HG02973 (cell line): ENCODE measurements at regions not wholly inside any gene's neighbourhood (a gene's known extent, or its start where the extent isn't known, plus 50 kb on each side); places are given as distances from the start of the nearest gene placed in this dataset.
"Not testable (repeated sequence)": the region's sequence is repeated elsewhere in the genome, so short reads cannot be mapped to it uniquely, and the experiment has no call there.

Source experiments
- ATAC-seq: cut with Tn5 transposase; IDR thresholded peaks from one replicate; pipeline ENCODE4 v1.9.1; 2021; ENCODE audit warnings: moderate library complexity; ENCODE audit not compliant: unreplicated experiment

DNA sequence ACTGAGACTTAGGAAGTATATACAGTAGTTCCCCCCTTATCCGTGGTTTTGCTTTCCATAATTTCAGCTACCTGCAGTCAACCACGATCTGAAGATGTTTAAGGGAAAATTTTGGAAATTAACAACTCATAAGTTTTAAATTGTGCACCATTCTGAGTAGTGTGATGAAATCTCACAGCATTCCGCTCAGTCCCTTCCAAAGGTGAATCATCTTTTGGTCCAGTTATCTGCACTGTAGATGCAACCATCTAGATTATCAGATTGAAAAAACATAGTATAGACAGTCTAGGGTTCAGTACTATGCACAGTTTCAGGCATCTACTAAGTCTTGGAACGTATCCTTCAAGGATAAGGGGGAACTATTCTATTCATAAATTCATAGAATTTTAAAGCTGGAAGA is 109.0 kb downstream of the ANXA3 start:
- no peak for ATAC-seq

GRCh38 chr4:78661086-78661690 is 109.6 kb downstream of the ANXA3 start:
- no peak for ATAC-seq

GRCh38 chr4:78661921-78662521 is 110.5 kb downstream of the ANXA3 start:
- ATAC-seq, result peak; percentile 80

- ATAC-seq, result no peak
Measured at GRCh38 chr4:78662658-78663057, 111.1 kb downstream of the ANXA3 start.

GRCh38 chr4:78664296-78664695 is 111.9 kb upstream of the BMP2K start:
- ATAC-seq, result not testable (repeated sequence)

- ATAC-seq, result no peak
Measured at GRCh38 chr4:78665216-78665770, 110.9 kb upstream of the BMP2K start.

GRCh38 chr4:78666830-78667258 is 109.3 kb upstream of the BMP2K start:
- no peak for ATAC-seq

- no peak for ATAC-seq
Measured at GRCh38 chr4:78667325-78667724, 108.8 kb upstream of the BMP2K start.

DNA sequence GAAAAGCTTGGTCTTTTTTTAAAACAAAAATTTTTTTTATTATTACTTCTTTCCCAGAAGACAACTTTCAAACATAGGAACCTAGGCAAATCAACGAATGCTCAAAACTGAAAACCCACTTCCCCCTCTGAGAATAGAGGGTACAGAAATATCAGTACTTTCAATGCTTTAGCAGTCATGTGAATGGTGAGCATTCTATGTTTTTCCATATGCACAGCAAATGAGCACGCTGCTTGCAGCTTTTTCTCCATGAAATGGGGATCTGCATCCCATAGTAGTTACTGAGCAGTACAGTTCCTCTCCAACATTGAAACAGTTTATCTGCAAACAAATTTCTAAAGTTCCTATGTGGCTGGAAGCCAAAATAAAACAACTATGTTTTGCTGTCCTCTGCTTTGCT is 108.4 kb upstream of the BMP2K start:
- peak; percentile 88 for ATAC-seq

DNA sequence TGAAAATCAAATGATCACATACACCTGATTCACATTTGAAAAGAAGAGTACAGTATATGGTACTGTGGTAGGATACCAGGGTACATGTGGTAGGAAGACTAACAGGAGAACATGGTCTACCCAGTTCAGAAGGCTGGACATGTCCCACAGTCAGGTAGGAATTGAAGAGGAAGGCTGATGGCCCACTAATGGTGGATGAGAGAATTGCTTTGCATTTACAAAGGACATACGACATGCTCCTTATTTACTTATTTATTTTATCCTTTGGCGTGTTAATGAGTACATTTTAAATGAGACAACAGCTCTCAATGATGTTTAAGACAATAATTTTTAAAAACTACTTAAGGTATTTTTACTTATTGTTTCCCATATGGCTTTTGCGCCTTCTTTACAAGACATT is 106.7 kb upstream of the BMP2K start:
- ATAC-seq, result no peak

DNA sequence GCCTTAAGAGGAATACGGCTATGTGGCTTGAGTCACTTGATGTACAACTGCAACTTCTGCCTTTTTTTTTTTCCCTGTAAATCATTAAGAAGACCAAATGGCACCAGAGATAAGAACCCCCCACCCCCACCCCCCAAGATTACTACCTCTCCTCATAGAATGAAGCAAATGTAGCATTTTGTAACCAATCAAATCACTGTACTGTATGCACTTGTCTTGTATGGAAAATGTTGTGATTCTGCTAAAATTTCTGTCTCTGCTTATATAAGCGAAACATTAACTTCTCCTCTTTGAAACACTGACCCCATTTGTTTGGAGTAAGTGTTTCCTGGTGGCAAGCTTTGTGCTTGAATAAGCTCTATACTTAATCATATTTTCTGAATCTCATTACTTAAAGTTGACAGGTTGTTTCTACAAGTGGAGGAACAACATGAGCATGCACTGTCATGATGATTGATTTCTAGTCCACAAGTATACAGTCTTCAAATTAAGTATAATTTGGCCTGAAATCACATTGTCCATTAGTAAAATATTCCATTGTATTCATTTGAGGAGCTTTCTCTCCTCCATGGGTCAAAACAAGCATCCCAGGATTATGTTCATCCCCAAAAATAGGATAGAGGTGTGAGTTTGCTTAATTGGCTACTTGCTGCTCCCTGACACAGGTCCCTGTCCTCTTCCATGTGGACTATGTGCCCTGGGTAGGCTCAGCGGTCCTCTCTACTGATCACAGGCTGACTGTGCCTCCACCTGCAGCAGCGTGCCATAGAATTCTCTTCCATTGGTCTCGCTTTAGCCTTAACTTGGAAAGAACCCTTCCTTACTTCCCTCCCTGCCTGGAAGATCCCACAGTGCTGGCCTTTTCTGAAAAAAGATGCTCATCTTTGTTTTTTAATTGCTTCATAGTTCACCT is 104.0 kb upstream of the BMP2K start:
- no peak for ATAC-seq

DNA sequence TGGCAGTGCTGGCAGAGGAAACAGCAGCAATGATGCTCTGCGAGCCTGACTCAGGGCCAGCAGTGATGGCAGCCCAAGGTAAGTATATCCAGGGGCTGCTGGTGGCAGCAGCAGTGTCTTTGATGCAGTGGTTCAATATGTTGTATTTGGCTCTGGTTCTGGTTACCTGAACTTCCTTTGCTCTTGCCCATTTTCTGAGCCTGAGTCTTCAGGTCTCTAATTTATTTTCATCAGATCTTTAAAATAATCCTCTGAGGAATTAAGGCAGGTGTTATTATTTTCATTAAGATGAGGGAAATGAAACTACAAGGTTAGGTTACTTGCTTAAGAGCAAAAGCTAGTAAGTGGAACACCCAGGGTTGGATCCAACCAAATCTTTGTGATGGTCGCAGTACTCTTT is 102.8 kb upstream of the BMP2K start:
- no peak for ATAC-seq

DNA sequence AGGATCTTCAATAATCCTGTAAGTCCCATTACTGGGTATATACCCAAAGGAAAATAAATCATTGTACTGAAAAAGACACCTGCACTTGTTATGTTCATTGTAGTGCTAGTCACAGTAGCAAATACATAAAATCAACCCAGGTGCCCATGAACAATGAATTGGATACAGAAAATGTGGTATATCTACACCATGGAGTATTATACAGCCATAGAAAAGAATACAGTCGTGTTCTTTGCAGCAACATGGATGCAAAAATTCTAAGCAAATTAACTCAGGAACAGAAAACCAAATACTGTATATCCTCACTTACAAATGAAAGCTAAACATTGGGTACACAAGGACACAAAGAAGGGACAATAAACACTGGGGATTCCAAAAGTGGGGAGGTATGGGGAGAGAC is 100.8 kb upstream of the BMP2K start:
- ATAC-seq, result no peak

GRCh38 chr4:78682070-78682469 is 94.1 kb upstream of the BMP2K start:
- ATAC-seq, result no peak

DNA sequence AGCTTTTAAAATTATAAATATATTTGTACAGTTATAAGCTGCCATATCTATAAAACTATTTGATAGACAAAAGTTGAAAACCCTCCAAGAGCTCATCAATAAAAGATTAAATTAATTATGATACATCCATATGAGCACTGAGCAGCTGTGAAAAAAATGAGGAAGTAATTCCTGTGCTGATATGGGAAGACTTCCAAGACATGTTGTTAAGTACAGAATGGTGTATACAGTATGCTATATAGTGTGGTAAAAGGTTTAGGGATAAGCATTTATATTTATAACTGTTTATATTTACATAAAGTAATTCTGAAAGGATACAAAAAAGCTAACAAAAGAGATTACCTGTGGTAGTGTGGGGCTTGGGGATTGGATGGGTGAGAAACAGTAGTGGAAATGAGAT is 92.8 kb upstream of the BMP2K start:
- no peak for ATAC-seq

DNA sequence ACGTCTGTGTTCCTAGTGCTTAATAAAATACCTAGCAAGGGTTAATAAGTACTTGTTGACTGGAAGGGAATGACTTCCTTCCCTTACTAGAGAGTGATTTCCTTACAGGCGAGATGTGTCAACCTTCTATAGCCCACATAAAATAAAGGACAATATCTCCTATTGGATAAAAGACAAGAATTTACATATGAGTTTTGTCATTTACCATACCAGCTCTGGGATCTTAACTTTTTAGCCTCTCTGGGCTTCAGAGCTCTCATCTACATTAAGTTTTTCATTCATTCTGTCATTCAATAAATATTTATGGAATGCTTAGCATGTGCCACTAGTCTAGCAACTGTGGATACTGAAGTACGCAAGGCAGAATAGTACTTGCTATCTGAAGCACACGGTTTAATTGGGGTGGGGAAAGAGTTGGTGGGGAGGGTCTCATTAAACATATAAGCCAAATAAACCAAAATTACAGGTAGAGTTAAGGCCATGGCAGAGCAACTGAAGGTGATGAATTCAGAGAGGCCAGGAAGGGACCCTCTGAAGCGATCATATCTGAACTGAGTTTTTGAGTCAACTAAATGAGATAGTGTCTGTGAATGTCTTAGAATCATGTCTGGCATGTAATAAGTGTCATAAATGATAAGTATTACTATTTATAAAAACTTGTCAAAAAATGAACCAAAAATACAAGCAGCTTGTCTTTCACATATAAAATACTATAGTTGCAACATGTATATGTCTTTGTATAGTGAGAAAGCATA is 91.6 kb upstream of the BMP2K start:
- no peak for ATAC-seq

DNA sequence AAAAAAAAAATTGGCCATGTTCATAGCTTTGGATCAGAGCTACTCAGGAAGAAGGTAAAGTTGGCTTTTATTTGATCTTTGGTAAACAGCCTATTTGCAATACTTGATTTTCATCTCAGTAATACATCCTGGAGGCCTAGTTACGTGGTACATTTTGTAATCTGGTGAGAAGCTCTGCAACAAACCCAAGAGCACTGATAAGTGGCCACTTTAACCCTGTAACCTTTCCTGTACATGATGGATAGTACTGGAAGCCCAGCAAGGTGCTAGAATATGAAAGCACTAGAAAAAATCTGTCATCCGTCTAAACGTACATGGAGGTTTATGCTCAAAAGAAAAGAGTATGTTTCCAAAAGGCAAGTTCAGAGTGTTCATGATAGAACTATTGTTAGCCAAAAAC is 88.3 kb upstream of the BMP2K start:
- ATAC-seq, result no peak

DNA sequence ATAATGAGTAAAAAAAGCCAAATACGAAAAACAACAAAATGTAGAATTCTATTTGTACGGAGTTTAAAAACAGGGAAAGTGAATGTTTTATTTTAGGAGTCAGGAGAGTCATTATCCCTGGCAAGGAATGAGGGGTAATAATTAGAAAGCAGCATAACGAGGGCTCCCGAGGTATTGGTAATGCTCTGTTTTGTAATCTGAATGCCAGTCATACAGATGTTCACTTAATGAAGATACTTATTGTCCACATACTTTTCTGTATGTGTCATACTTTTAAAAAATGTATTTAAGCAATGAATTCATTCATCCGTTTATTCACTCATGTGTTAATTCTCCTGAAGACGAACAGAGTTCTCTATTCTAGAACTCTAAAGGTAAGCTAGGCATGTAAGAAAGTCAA is 87.8 kb upstream of the BMP2K start:
- ATAC-seq, result no peak

DNA sequence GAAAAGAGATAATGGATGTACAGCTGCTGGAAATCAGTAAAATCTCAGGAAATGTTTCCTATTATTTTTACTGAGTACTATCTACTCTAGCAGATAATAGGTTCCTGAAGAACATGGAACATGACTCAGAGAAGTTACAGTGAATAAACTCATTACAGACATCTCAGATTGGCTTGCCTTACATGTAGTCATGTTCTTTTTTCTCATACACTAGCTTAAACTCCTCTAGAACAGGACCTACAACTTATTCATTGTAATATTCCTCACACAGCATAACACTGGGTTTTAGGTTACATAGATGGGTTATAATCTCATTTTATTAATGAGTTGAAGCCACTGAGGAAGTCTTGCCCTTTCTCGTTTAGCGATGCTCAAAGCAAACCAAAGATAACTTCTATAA is 86.9 kb upstream of the BMP2K start:
- ATAC-seq, result no peak

- ATAC-seq, result no peak
Measured at GRCh38 chr4:78689700-78690323, 86.3 kb upstream of the BMP2K start.

DNA sequence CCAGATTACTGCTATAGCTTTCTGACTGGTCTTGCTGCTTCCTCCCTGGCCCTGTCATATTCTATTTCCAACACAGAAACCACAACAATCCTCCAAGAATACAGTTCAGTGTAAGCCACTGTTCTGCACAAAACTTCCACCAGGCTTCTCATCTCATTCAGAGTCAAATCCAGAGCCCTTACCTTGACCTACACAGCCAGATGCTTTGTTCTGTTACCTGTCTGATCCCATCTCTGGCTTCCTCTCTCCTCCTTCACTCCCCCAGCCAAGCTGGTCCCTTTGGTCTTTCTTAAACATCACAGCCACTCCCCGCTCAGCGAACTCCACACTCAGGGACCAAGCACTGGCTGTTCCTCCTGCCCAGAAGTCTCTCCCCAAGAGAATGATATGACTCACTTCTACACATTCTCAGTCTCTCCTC is 84.8 kb upstream of the BMP2K start:
- ATAC-seq, result no peak
